GM19238 (cell line): ENCODE measurements at regions not wholly inside any gene's neighbourhood (a gene's known extent, or its start where the extent isn't known, plus 50 kb on each side); places are given as distances from the start of the nearest gene placed in this dataset.

Experiments
- DNase-seq: peaks from one replicate; pipeline ENCODE4 v3.0.0; 2011; ENCODE audit warnings: low spot score; ENCODE audit not compliant: insufficient read length

DNA sequence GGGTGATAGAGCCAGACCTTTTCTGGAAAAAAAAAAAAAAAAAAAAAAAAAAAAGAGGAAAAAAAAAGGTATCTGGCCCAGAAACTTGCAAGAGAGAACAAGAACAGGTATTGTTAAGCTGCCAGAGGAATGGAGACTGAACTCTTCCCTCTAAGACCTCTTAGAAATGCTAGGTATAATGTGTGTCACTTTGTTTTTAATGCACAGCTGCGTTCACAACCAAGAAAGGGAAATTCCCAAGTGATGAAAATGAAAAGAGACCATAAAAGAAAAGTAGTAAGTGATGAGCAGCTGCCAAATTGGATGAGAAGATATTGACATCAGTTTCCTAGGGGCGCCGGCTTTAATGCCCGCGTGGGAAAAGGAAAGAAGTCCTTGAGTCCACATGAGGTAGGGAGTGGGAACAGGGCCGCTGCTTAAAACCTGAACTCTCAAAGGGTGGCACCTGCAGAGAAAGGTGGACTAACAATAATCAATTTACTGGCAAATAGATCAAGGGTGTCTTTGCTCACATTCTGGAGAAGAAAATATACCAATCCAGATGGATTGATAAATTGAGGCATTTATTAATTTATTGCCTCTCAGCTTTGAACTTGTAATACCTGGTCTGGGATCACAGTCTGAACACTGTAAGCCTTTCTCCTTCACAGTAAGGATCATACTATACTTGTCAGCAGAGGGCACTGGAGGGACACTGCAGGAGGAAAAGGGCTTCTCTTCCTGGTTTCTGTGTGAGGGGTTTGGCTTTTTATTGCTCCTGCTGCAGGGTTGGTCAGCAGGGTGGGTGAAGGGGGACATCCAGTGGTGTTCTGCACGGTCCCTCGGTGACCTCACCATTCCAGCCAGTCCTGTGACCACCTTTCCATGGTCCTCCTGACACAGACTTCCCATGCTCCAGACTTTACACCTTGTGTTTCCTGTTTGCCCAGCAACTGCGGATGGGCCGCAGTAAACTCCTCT, 131.6 kb downstream of the AQP9 start:
- DNase-seq, result no peak

DNA sequence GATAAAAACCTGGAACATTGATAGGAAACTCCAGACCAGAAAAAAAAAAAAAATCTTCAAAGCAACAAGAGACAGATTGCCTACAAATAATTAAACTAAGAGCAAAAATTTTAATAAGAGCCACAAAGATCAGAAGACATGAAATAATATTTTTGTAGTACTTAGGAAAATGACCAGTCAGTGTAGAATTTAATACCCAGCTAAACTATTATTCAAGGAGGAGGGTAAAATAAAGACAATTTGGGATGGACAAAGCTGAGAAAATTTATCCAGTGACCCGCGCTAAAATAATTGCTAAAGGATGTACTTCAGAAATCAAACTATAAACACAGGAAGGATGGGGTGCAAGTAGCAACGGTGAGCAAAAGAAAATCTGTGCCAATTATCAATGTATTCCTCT, 133.2 kb downstream of the AQP9 start:
- DNase-seq, result no peak

DNA sequence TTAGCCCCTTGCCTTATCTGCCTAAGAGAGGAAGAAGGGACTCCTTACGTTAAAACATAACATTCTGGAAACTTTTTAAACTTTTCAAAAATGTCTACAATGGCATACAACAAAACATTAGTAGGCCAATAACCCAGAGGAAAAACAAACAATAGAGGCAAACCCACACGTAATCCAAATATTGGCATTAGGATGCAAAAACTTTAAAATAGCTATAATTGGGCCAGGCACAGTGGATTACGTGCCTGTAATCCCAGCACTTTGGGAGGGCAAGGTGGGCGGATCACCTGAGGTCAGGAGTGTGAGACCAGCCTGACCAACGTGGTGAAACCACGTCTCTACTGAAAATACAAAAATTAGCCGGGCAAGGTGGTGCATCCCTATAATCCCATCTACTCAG, 134.9 kb downstream of the AQP9 start:
- DNase-seq, result no peak

DNA sequence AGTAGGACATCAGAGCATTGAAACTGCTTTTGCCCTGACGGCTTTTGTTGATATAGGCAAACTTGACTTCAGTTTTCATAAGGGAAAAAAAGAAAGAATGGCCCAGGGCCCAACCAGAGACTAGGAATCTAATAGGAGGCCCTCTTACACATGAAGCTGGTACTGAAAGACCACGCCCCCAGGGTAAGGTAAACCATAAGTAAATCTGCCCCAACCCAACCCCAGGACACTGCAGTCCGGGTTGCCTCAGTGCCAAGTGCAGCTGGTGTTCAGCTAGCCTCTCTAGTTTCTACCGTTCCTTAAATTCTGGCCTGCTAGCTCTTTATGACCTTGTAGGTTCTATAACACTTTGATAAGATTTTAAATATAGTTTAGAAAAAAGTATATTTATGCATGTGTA, 136.7 kb downstream of the AQP9 start:
- no peak for DNase-seq

DNA sequence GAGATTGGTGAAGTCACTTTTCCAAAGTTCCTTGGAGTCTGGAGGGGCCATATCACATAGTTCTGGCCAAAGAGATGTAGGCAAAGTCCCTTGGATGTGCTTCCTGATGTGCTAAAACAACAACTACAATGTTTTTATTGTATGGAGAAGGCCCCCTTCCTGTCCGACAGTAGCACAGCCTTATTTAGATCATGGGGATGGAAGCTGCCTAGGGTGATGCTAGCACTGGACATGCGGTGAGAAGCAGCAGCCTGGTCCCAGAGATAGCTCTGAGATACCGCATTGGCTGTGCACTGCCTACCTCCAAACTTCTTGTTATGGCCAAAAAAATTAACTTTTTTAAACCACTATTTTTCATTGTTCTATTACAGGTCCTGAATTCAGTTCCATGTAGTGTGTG, 137.6 kb downstream of the AQP9 start:
- DNase-seq, result no peak

DNA sequence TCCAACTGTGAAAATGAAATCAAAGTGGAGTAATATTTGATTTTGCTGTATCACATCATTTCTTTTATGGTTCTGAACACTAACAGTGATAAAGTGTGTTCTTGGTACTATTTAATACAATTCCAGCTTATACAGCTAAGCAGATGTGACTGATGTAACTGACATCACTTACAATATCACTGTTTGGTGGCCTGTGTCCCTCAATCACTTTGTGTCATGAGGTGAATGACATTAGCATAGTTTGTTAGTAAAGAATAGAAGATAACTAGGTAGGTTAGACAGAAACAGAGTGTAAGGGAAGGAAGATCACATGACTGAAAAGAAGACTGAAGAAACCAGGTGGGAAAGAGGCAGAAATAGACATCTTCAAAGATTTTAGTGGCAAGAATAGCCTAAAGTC, 138.7 kb downstream of the AQP9 start:
- DNase-seq, result no peak

DNA sequence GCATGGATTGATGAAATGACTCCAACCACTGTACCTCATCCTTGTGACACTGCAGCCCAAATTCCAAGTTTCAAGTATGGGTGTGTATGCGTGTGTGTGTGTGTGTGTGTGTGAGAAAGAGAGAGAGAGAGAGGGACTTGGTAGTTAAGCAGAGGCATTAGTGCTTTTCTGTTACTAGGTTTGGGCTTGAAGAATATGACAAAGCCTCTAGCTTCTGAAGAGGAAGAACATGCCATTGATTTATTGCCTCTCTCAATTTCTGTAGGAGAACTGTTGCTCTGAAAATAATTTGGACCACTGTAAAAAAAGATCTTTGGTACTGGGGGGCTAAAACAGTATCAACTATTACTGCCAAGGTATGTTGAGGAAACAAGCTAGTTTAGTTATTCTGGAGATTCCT, 139.2 kb downstream of the AQP9 start:
- DNase-seq, result no peak

DNA sequence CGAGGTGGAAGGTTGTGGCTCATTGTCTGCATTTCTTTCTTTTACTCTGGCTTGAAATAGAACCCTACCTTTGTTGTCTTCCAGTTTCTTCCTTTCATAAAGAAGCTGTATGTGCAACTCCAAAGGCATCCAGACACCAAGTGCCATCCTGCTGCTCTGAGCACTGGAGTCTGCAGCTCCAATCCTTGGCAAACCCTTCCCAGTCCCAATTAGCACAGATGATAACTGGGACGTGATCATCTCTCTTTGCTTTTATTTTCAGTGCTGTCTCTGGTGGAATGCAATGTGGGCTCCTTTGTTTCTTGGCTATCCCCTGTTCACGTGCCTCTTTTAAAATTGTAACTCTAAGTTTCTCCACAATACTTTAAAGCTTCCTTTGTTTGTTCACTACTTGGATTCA, 140.9 kb downstream of the AQP9 start:
- no peak for DNase-seq

DNA sequence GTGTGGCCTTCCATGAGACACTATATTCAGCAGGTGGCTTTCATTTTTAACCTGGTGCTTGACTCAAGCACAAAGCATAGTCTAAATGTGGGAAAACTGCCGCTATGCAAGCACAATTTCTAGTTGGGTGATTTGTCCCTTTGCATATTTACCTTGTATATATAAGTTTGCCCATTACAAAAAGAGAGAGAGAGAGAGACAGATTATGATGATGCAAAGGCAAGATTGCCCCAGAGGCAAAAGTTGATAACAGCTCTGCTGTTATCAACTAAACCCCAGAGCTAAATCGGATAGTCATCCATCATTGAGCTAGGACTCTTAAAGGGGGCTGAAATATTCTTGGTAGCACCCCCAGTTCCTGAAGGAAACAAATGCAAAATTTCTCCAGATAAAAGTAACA, 141.5 kb downstream of the AQP9 start:
- no peak for DNase-seq

DNA sequence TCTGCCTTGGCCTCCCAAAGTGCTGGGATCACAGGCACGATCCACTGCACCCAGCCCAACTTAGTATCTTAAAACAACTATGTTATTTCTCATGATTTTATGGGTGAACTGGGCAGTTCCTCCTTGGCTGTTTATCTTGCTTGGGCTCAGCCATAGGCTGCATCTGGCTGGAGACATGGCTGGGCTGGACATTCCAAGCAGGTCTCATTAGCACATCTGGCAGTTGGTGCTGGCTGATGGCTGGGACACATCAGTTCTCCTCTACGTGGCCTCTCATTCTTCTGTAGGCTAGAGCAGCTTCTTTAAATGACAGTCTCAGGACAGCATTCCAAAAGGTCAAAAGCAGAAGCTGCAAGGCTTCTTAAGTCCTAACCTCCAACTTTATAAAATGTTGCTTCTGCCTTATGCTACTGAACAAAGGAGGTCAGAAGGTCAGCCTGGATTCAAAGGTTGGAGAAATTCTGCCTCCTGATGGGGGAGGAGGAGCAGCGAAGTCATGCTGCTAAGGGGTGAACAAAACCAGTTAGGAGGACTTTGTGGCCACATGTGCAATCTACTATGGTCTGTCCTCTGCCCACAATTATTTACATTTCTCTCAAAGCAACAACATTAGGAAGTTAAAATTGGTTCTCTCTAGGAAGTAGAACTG, 144.0 kb downstream of the AQP9 start:
- no peak for DNase-seq

DNA sequence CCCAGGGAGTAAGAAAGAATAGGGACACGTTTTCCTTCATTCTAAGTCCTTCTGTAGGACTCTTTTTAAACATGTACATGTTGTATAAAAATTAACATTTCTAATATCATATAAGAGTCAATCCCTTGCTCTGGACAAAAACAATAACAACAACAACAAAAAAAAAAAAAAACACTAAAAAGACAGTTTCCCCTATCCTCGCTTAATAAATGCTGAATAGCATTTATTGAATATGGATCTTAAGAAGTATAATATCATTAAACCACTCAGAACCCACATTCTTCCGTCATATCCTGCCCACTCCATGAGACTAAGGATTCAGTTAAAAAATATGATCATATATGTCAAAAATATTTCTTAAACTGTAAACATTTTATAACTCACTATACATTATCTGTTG, 145.1 kb downstream of the AQP9 start:
- DNase-seq, result no peak

DNA sequence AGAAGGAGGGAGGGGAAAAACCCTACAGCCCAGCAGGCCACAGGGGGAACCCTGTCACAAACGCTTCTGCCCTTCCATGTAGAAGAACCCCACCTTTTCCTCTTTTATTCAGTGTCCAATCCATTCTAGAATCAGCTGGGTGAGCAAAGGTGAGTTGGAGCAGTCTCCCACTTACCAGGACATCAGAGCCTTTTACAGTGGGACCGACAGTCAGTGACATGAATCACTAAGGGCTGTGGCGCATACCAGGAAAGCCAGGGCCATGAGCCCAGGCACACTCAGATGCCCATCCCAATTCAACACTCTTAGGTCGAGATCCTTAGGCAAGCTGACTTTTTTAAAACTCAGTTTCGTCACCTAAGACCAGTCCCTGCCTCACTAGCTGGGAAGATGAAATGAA, 146.1 kb downstream of the AQP9 start:
- DNase-seq, result no peak

DNA sequence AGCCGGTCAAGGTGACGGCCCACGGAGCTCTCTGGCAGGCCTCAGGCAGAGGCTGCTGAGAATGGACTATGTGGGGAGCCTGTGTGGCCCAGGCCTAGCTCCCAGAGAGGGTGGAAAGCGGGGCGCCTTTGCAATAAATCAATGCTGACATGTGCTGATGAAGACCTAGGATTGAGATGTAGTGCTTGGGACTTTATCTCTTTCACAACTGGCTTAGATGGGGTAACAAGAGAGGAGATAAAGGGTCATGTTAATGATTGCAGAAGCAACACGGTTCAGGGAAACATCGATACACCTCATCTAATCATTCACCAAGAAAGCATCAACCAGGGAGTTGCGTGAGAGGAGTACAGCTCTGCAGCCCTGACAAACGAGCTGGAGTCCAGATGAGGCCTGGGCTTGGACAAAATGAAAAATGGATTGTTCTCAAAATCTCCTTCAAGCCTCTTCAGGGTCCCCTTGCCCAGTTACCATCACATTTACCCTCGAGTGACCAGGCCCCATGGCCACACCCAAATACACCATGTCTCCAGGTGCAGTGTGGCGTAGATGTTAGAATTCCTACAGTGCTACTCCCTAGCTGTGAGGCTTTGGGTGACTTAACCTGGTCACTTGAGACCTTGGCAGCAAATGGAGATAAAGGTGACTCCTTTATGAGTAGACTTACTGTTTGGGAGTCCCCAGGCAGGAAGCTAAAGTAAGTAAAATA, 146.4 kb upstream of the LIPC start:
- no peak for DNase-seq

DNA sequence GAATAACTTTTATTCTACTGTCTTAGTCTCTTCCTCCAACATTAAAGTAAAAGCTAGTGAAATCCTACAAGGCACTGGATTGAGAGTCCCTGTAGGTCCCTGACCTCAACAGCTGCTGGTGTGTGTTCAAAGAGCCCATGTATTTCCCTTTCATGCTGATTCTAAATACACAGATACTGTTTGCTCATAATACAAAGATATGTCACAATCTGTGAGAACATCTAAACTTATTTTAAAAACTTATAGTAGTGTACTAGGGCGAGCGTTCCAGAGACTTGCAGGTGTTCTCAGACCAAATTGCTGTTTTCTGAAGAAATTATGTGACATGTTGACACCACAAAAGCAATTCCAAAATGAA, 145.9 kb upstream of the LIPC start:
- DNase-seq, result no peak

DNA sequence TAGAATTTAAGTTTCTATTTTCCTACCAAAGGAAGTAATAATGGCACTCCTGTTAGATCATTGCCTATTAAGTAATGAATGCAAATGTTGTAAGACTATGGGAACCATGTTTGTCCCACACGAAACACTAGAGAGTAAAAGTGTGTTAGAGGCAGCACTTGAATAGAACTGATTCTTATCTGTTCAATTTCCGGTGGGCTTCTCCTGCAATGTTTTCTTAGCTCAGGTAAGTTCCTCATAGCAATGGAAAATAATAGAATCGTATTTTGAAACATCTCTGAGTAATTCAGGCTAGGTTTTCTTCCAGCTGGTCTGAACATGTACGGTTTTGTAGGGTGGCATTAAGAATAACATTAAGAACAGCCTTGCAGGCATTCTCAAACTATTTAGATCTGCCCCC, 145.3 kb upstream of the LIPC start:
- DNase-seq, result no peak

DNA sequence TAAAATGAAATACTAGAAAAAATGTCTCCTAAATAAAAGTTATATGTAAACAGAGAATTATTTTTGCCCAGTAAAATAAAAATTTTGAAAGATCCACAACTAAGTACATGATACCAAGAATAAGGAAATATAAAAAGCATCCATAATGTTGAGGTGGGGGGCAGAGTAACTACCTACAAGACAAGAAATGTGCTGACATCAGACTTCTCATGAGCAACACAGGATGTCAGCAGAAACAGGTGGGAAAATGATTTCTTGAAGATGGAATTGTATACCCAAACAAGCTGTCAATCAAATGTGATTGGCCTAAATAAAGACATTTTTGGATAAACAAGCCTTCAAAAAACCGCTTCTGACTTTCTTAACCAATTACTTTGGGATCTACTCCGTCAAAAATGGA, 143.9 kb upstream of the LIPC start:
- no peak for DNase-seq

DNA sequence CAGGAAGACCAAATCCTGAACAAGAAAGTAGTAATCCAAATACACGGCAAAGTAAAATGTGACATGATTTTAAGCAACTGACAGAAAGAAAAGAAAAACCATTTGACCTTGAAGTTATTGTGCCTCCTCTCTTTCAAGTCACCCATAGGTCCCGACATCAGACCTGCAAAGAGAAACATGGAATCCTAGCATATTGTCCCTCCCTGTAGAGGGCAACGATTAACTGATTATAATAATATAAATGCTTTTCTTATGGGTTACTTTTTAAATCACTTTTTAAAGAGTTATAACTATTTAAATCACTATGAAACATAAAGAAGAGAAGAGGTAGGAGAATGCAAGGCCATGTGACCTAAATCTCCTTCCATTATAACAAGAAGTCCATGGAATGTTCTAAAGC, 143.2 kb upstream of the LIPC start:
- DNase-seq, result no peak

DNA sequence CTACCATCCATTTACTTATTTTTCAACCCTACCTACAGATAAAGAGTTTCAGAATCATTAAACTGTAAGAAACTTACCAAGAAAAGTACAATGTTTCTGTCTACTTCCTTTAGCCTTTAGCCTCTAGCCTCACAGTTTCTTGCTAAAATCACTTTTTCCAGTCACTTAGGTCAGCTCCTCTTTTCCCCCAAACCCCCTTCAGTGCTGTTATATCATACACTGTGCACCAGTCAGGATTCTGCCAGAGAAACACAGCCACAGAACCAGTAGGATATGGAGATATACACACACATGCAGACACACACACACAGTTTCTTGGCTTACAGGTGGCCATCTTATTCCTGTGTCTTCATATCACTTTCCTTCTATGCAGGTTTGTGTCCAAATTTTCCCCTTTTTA, 139.9 kb upstream of the LIPC start:
- no peak for DNase-seq

DNA sequence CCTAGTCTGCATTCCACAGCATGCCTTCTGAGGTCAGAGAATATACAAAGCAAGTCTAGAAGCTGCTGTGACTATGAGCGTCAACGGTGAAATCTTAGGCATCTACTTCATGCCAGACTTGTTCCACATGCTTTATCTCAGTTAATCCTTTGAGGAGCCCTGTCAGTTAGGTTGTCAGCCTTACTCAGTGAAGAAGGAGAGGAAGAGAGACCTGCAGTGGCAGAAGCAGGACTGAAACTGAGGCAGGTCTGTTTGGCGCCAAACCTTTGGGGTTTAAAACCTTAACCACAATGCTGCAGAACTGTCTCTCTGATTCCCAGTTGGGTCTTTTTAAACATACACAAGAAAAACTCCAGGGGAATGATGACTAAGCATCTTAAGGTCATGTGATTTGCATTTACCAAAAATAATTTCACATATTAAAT, 139.0 kb upstream of the LIPC start:
- DNase-seq, result no peak

DNA sequence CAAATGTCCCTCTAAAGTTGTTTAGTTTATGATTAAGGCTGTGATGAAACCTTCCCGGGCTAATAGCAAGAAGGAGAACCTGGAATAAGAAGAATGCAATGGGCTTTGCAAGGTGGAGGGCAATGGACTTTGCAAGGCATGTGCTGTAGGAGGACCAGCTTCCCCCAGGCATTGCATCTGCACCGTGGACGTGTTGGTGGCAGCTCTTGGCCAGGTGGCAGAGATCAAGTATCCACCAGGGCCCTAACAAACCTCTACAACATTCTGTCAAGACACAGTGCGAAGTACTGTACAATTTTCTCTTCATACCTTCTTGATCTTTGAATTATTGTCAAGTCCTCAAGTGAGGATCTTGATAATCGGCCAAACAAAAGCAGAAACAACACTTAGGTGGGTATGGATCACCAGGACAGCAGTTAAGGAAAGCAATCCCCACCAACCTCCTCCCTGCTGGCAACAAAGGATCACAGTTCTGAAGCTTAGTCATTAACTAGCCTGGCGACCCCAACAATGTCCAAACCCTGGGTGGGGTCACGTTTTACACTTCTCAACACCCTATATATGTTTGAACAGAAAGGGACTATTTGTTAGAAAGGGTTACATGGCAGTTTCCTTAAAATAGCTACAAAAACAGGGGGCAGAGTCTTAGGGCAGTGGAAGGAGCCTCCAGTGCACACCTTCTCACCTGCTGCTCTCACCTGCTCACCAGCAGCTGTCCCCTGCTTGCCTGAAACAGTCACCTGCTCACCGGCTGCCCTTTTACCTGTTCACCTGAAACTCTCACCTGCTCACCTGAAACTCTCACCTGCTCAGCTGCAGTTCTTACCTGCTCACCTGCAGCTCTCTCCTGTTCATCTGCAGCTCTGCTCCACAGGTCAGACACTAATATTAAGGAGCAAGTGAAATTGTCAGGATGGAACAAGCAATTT, 137.9 kb upstream of the LIPC start:
- no peak for DNase-seq

DNA sequence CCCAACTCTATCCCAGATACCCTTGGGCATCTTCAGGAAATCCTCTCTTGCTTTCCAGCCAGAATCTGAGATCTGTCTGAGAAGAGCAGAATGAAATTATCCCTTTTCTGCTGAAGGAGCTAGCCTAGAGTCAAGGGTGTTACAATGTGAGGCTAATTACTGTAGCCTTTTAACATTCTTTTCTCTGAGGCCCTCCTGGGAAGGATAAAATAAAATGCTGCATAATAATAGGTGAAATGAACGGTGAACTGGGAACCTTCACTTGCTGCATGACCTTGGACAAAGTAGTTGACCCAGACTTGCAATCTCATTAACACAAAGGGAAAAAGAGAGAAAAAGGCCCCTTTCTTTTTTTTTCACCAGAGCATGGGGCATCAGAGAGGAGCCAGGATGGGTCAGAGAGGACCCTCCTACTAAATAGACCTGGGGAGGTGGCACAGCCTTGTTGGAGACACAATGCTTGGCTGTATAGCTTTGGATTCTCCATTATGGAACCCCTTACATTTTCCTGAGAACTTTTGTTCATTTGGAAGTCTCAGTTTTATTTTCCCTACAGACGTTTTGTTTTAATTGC, 137.0 kb upstream of the LIPC start:
- DNase-seq, result no peak
